Neural cell (in vitro differentiated cells): ENCODE measurements at regions not wholly inside any gene's neighbourhood (a gene's known extent, or its start where the extent isn't known, plus 50 kb on each side); places are given as distances from the start of the nearest gene placed in this dataset.

ENCODE experiments used
- CTCF ChIP-seq: fragments of 450-650 bp; IDR thresholded peaks from 2 replicates; pipeline ENCODE4 v1.5.1; 2014; ENCODE audit warnings: antibody characterized with exemption, mild to moderate bottlenecking, moderate library complexity; ENCODE audit not compliant: poor library complexity, severe bottlenecking
- EP300 ChIP-seq: fragments of 450-650 bp; conservative IDR thresholded peaks from 2 replicates; pipeline ENCODE4 v1.6.1; 2014; ENCODE audit warnings: antibody characterized with exemption, mild to moderate bottlenecking, moderate library complexity; ENCODE audit not compliant: poor library complexity, severe bottlenecking
- EZH2 ChIP-seq: fragments of 200-600, 300-800 bp; shearing (Covaris generic), sonication (generic); IDR thresholded peaks from 2 replicates; pipeline ENCODE4 v1.6.1; 2014; ENCODE audit warnings: antibody characterized with exemption, low read length, borderline replicate concordance, mild to moderate bottlenecking; ENCODE audit not compliant: insufficient read depth, poor library complexity, severe bottlenecking
- MXI1 ChIP-seq: fragments of 450-650 bp; conservative IDR thresholded peaks from 2 replicates; pipeline ENCODE4 v1.6.1; 2014; ENCODE audit warnings: antibody characterized with exemption, mild to moderate bottlenecking; ENCODE audit not compliant: poor library complexity, severe bottlenecking
- POLR2AphosphoS5 ChIP-seq: IDR thresholded peaks from 2 replicates; pipeline ENCODE4 v1.6.1; 2012
- TAF1 ChIP-seq: IDR thresholded peaks from 2 replicates; pipeline ENCODE4 v1.6.1; 2012; ENCODE audit warnings: low read depth

DNA sequence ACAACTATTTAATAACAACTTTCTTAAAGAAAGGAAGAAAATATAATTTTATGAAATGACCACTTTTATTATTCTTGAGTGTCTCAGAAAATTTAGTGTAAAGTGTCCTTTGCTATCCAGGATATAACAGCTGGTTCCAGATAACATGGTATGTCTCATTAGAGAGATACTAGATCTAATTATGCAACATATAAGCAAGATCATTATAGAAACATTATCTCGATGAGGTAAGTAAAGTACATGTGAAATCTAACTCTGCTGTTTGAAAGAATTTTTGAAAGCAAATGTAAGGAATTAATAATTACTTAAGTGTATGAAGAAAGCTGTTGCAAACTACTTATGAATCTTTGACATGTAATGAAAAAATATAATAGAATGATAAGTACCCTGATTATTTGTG lies 887.4 kb upstream of the CXADR start:
- TF ChIP-seq CTCF: no peak
- no peak for TF ChIP-seq POLR2AphosphoS5
- no peak for TF ChIP-seq EP300
- TF ChIP-seq TAF1: no peak
- TF ChIP-seq EZH2: no peak
- TF ChIP-seq MXI1: no peak
